RWPE2 (cell line): ENCODE measurements at regions not wholly inside any gene's neighbourhood (a gene's known extent, or its start where the extent isn't known, plus 50 kb on each side); places are given as distances from the start of the nearest gene placed in this dataset.

Source experiments
- ATAC-seq: fragments of 200-7000 bp; cut with Tn5 transposase; 3 replicates; pipeline ENCODE4 v1.9.1; 2021; ENCODE audit warnings: low read depth
- DNase-seq: peaks from one replicate; pipeline ENCODE4 v3.0.0-alpha.2; 2020; ENCODE audit warnings: low spot score
- H3K27ac ChIP-seq: fragments of 450-650 bp; 2 replicates; pipeline ENCODE4 v1.5.1; 2017; ENCODE audit warnings: mild to moderate bottlenecking; ENCODE audit not compliant: poor library complexity, severe bottlenecking
- H3K27me3 ChIP-seq: fragments of 250-450 bp; sonication (Bioruptor Pico); 2 replicates; pipeline ENCODE4 v1.5.1; 2021; ENCODE audit warnings: mild to moderate bottlenecking, moderate library complexity; ENCODE audit not compliant: insufficient read depth, poor library complexity, severe bottlenecking
- H3K36me3 ChIP-seq: fragments of 250-450 bp; sonication (Bioruptor Pico); 2 replicates; pipeline ENCODE4 v1.5.1; 2020; ENCODE audit warnings: low read depth, mild to moderate bottlenecking, moderate library complexity
- H3K4me1 ChIP-seq: fragments of 250-450 bp; sonication (Bioruptor Pico); 2 replicates; pipeline ENCODE4 v1.5.1; 2021; ENCODE audit warnings: mild to moderate bottlenecking, moderate library complexity; ENCODE audit not compliant: insufficient read depth, poor library complexity, severe bottlenecking
- H3K4me3 ChIP-seq: fragments of 250-450 bp; sonication (Bioruptor Pico); 2 replicates; pipeline ENCODE4 v1.5.1; 2021; ENCODE audit warnings: mild to moderate bottlenecking, moderate library complexity; ENCODE audit not compliant: severe bottlenecking
- H3K9me3 ChIP-seq: fragments of 250-450 bp; sonication (Bioruptor Pico); 2 replicates; pipeline ENCODE4 v1.5.1; 2021; ENCODE audit warnings: mild to moderate bottlenecking, moderate library complexity; ENCODE audit not compliant: severe bottlenecking
- CTCF ChIP-seq: fragments of 450-650 bp; IDR thresholded peaks from one replicate; pipeline ENCODE4 v1.5.1; 2017; ENCODE audit warnings: mild to moderate bottlenecking, moderate library complexity; ENCODE audit not compliant: poor library complexity, severe bottlenecking

GRCh38 chr4:188417181-188417580, 277.9 kb downstream of the TRIML1 start:
- TF ChIP-seq CTCF: no peak
- no peaks in the 10 kb centered on the region for H3K4me1 ChIP-seq
- no peaks in the 10 kb centered on the region for H3K36me3 ChIP-seq
- ATAC-seq (no peak), DNase-seq (no peak)
- H3K9me3 ChIP-seq: no peaks in the 10 kb centered on the region
- no peaks in the 10 kb centered on the region for H3K27me3 ChIP-seq
- no peak overlapping the region for H3K4me3 ChIP-seq
- no peak overlapping the region for H3K27ac ChIP-seq

GRCh38 chr4:188423039-188423438, 283.8 kb downstream of the TRIML1 start:
- Histone ChIP-seq H3K4me3 (no peak overlapping the region), H3K36me3 (no peaks in the 10 kb centered on the region), H3K4me1 (no peaks in the 10 kb centered on the region), H3K27me3 (no peaks in the 10 kb centered on the region), H3K27ac (no peak overlapping the region), H3K9me3 (no peaks in the 10 kb centered on the region)
- ATAC-seq: peak; percentile 38; the same call in 1 of the 3 replicates
- DNase-seq: no peak
- TF ChIP-seq CTCF: no peak

- Histone ChIP-seq H3K36me3 (no peaks in the 10 kb centered on the region), H3K9me3 (no peaks in the 10 kb centered on the region), H3K4me1 (peaks cover 8% of the 10 kb centered on the region), H3K27me3 (no peaks in the 10 kb centered on the region), H3K27ac (no peak overlapping the region), H3K4me3 (no peak overlapping the region)
- ATAC-seq (peak; percentile 67), DNase-seq (no peak)
- TF ChIP-seq CTCF: no peak
Observed at GRCh38 chr4:188428935-188429334, 289.7 kb downstream of the TRIML1 start.

GRCh38 chr4:188429965-188430364, 290.7 kb downstream of the TRIML1 start:
- no peak overlapping the region for H3K4me3 ChIP-seq
- no peaks in the 10 kb centered on the region for H3K36me3 ChIP-seq
- H3K4me1 ChIP-seq: peaks cover 8% of the 10 kb centered on the region
- DNase-seq: no peak
- no peak overlapping the region for H3K27ac ChIP-seq
- no peaks in the 10 kb centered on the region for H3K27me3 ChIP-seq
- H3K9me3 ChIP-seq: no peaks in the 10 kb centered on the region
- no peak for ATAC-seq
- TF ChIP-seq CTCF: no peak

GRCh38 chr4:188430384-188430783, 291.1 kb downstream of the TRIML1 start:
- H3K4me3 ChIP-seq: no peak overlapping the region
- H3K9me3 ChIP-seq: no peaks in the 10 kb centered on the region
- peaks cover 8% of the 10 kb centered on the region for H3K4me1 ChIP-seq
- DNase-seq (no peak), ATAC-seq (no peak)
- H3K27me3 ChIP-seq: no peaks in the 10 kb centered on the region
- H3K36me3 ChIP-seq: no peaks in the 10 kb centered on the region
- H3K27ac ChIP-seq: no peak overlapping the region
- no peak for TF ChIP-seq CTCF
